K562 (cell line): ENCODE measurements at regions not wholly inside any gene's neighbourhood (a gene's known extent, or its start where the extent isn't known, plus 50 kb on each side); places are given as distances from the start of the nearest gene placed in this dataset.

ENCODE experiments used
- ATAC-seq: fragments of 200-7000 bp; cut with Tn5 transposase; 3 replicates; pipeline ENCODE4 v1.9.1; 2020; ENCODE audit warnings: moderate library complexity
- BruUV-seq: library from RNA; stranded (reverse); fragments of 400-500 nt; replicated peaks from 2 replicates; lab custom pipeline; 2021; lab: Mats Ljungman, UMichigan
- CTCF ChIA-PET: fragments of 300-600 bp; formaldehyde crosslinking; extraction: SDS; loops from one replicate; lab custom pipeline; 2021; ENCODE audit warnings: low intra/inter-chr PET ratio; lab: Yijun Ruan, JAX
- POLR2A ChIA-PET: fragments of 300-600, 350-650 bp; sonication (Branson Sonifier 250); formaldehyde crosslinking; extraction: SDS; loops from one replicate; lab custom pipeline; 2021; ENCODE audit warnings: antibody characterized with exemption, inconsistent platforms; lab: Yijun Ruan, JAX
- DNase-seq, 4 experiments: peaks; one replicate each; pipeline versions ENCODE4 v3.0.0 to v3.0.0-alpha.2; 2011 to 2018; ENCODE audit warnings: low spot score in 3 of 4, mixed read lengths in 3 of 4; ENCODE audit errors: extremely low read depth in 1 of 4
- FAIRE-seq: peaks from 2 replicates; lab custom pipeline; 2011; peaks lifted over from hg19 to GRCh38; lab: Jason Lieb, UNC
- H2AFZ ChIP-seq: 2 replicates; pipeline ENCODE4 v1.6.0; 2011; ENCODE audit warnings: low read depth, low read length, control low read depth, inconsistent platforms
- H3K27ac ChIP-seq: fragments of 200-600 bp; 3 replicates; pipeline ENCODE4 v1.8.0; 2011; ENCODE audit warnings: low read depth, mild to moderate bottlenecking, control low read depth, inconsistent platforms, low read length, moderate library complexity, mixed read lengths; ENCODE audit errors: extremely low read depth
- H3K27me3 ChIP-seq, 2 experiments: fragments of 300-600 bp in 1 of 2; 2 replicates in 1 of 2; 3 replicates in 1 of 2; pipeline versions ENCODE4 v1.6.0 to v1.8.0; 2011; ENCODE audit warnings: inconsistent platforms in 2 of 2, low read length in 2 of 2, mild to moderate bottlenecking in 1 of 2, mixed read lengths in 1 of 2, moderate library complexity in 1 of 2; ENCODE audit not compliant: control insufficient read depth in 2 of 2, insufficient read depth in 2 of 2
- H3K36me3 ChIP-seq: fragments of 300-600 bp; 3 replicates; pipeline ENCODE4 v1.8.0; 2011; ENCODE audit warnings: mild to moderate bottlenecking, low read length, inconsistent platforms; ENCODE audit not compliant: control insufficient read depth, insufficient read depth
- H3K4me1 ChIP-seq, 2 experiments: fragments of 200-600 bp in 1 of 2; replicated peaks in 1 of 2; 2 replicates in 1 of 2; 3 replicates in 1 of 2; pipeline versions ENCODE4 v1.5.1 to v1.8.0; 2011; ENCODE audit warnings: inconsistent platforms in 2 of 2, low read length in 2 of 2, mild to moderate bottlenecking in 1 of 2, mixed read lengths in 1 of 2, moderate library complexity in 1 of 2; ENCODE audit not compliant: control insufficient read depth in 2 of 2, insufficient read depth in 2 of 2
- H3K4me2 ChIP-seq: 2 replicates; pipeline ENCODE4 v1.6.1; 2011; ENCODE audit warnings: low read length, control low read depth, inconsistent platforms, mixed read lengths; ENCODE audit not compliant: insufficient read depth
- H3K4me3 ChIP-seq: fragments of 200-600 bp; sonication (generic), shearing (Covaris generic); 2 replicates; pipeline ENCODE4 v1.5.1; 2016; ENCODE audit warnings: control low read depth, inconsistent platforms
- H3K79me2 ChIP-seq: fragments of 200-600 bp; 3 replicates; pipeline ENCODE4 v1.8.0; 2011; ENCODE audit warnings: low read length, inconsistent platforms; ENCODE audit not compliant: control insufficient read depth, insufficient read depth
- H3K9ac ChIP-seq, 2 experiments: 2 replicates each; pipeline versions ENCODE4 v1.6.0 to v1.6.1; 2011; ENCODE audit warnings: low read depth in 2 of 2, low read length in 2 of 2, control low read depth in 1 of 2, inconsistent platforms in 1 of 2, mild to moderate bottlenecking in 1 of 2, mixed read lengths in 1 of 2; ENCODE audit not compliant: insufficient read depth in 1 of 2
- H3K9me1 ChIP-seq: one replicate; pipeline ENCODE4 v1.6.0; 2011; ENCODE audit warnings: inconsistent platforms, mild to moderate bottlenecking, low read length, moderate library complexity; ENCODE audit not compliant: control insufficient read depth, insufficient read depth
- H3K9me3 ChIP-seq: replicated peaks from 2 replicates; pipeline ENCODE4 v1.5.1; 2011; ENCODE audit warnings: low read depth, low read length, inconsistent platforms; ENCODE audit not compliant: control insufficient read depth, insufficient read depth
- H4K20me1 ChIP-seq: replicated peaks from 2 replicates; pipeline ENCODE4 v1.6.1; 2011; ENCODE audit warnings: low read length, inconsistent platforms, mixed read lengths; ENCODE audit not compliant: control insufficient read depth, insufficient read depth
- CEBPB ChIP-seq: fragments of 450-650 bp; IDR thresholded peaks from 2 replicates; pipeline ENCODE4 v1.6.1; 2016; ENCODE audit warnings: missing genetic modification characterization, missing compliant biosample characterization
- CEBPG ChIP-seq, 3 experiments: fragments of 200-800 bp in 1 of 3; sonication (Bioruptor generic) in 1 of 3; sonication (generic) in 1 of 3; formaldehyde crosslinking in 1 of 3; IDR thresholded peaks in 2 of 3; conservative IDR thresholded peaks in 1 of 3; 2 replicates each; pipeline versions ENCODE4 v1.6.1 to v1.8.0; 2016 to 2022; ENCODE audit warnings: missing compliant biosample characterization in 2 of 3, missing genetic modification characterization in 2 of 3, mild to moderate bottlenecking in 1 of 3, missing genetic modification reagents in 1 of 3
- HOXB6 ChIP-seq: fragments of 250-450 bp; sonication (Bioruptor Pico); IDR thresholded peaks from 2 replicates; pipeline ENCODE4 v1.5.1; 2022; ENCODE audit warnings: mild to moderate bottlenecking, borderline replicate concordance
- MEF2D ChIP-seq: conservative IDR thresholded peaks from 2 replicates; pipeline ENCODE4 v1.6.1; 2016; ENCODE audit warnings: low read depth, missing genetic modification characterization, missing compliant biosample characterization
- ZSCAN32 ChIP-seq: fragments of 450-650 bp; formaldehyde crosslinking; IDR thresholded peaks from 2 replicates; pipeline ENCODE4 v1.4.0; 2020; ENCODE audit warnings: mild to moderate bottlenecking, moderate library complexity
- WGBS: fragments of 100-300 bp; shearing (Covaris generic); methylation state at CpG from one replicate; pipeline ENCODE4 v1.1.6; 2016; ENCODE audit warnings: low coverage, mixed read lengths; ENCODE audit not compliant: insufficient coverage; ENCODE audit errors: missing lambda C conversion rate; 5-methylcytosine and 5-hydroxymethylcytosine counted together
- in situ Hi-C: fragments of 300-500 bp; cut with MboI; formaldehyde crosslinking; loops from 4 replicates; pipeline ENCODE4 v1.15.0; 2018; ENCODE audit warnings: inconsistent platforms, mixed read lengths
- intact Hi-C: fragments of 100-400 bp; cut with micrococcal nuclease; formaldehyde crosslinking; loops from 2 replicates; pipeline ENCODE4 v1.14.2; 2022
- TF ChIP-seq, protein P1 (sequence below), 2 experiments: fragments of 450-650 bp in 1 of 2; sonication (generic) in 1 of 2; formaldehyde crosslinking in 1 of 2; IDR thresholded peaks in 1 of 2; conservative IDR thresholded peaks in 1 of 2; 2 replicates each; pipeline versions ENCODE4 v1.6.1 to v1.8.1; 2016 to 2023; ENCODE audit warnings: mild to moderate bottlenecking in 2 of 2, moderate library complexity in 2 of 2, inconsistent platforms in 1 of 2, missing genetic modification reagents in 1 of 2
- TF ChIP-seq, protein P2 (sequence below): fragments of 450-650 bp; formaldehyde crosslinking; IDR thresholded peaks from 2 replicates; pipeline ENCODE4 v1.4.0; 2022; ENCODE audit warnings: mild to moderate bottlenecking, moderate library complexity
- TF ChIP-seq, protein P3 (sequence below): fragments of 450-650 bp; IDR thresholded peaks from 2 replicates; pipeline ENCODE4 v1.6.1; 2016; ENCODE audit warnings: missing biosample characterization, missing genetic modification characterization
- TF ChIP-seq, protein P4 (sequence below): sonication (generic); formaldehyde crosslinking; IDR thresholded peaks from 2 replicates; pipeline ENCODE4 v1.8.1; 2022; ENCODE audit warnings: missing genetic modification reagents
- TF ChIP-seq, protein P5 (sequence below): fragments of 450-650 bp; formaldehyde crosslinking; IDR thresholded peaks from 2 replicates; pipeline ENCODE4 v1.4.0; 2020; ENCODE audit warnings: mild to moderate bottlenecking, moderate library complexity
- TF ChIP-seq, protein P6 (sequence below): fragments of 250-450 bp; sonication (Bioruptor Pico); IDR thresholded peaks from 2 replicates; pipeline ENCODE4 v1.5.0; 2022; ENCODE audit warnings: mild to moderate bottlenecking

DNA sequence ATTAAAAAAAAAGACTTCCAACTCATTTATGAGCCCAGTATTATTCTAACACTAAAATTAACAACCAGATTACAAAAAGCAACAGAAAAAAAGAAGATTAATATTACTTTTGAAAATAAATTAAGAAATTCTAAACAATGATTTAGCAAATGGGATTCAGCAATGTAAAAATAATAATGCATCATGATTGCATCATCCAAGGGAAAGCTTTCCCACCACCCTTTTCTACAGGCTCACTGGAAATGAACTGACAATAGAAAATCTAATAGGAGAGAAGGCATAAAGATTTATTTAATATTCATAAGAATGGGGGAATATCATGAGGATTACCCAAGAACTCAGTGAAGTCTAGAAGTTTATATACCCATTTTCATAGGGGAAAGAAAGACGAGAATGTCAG is 1671.9 kb downstream of the NCAM2 start:
- no TSS peak for BruUV-seq
- no peak overlapping the region for H3K9ac ChIP-seq
- no peak overlapping the region for H3K27ac ChIP-seq
- no peaks in the 10 kb centered on the region for H3K27me3 ChIP-seq
- CTCF ChIA-PET, result no interaction called here
- H4K20me1 ChIP-seq, result no peaks in the 10 kb centered on the region
- no peaks in the 10 kb centered on the region for H3K36me3 ChIP-seq
- no peak overlapping the region for H3K4me3 ChIP-seq
- no peak for ATAC-seq
- TF ChIP-seq, protein P1, sequence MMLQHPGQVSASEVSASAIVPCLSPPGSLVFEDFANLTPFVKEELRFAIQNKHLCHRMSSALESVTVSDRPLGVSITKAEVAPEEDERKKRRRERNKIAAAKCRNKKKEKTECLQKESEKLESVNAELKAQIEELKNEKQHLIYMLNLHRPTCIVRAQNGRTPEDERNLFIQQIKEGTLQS (IDR thresholded peaks at IDR 0.05), result peak; percentile 32
- TF ChIP-seq, protein P1 (CRISPR knock-in tag; conservative IDR thresholded peaks at IDR 0.05), result no peak
- TF ChIP-seq, protein P2, sequence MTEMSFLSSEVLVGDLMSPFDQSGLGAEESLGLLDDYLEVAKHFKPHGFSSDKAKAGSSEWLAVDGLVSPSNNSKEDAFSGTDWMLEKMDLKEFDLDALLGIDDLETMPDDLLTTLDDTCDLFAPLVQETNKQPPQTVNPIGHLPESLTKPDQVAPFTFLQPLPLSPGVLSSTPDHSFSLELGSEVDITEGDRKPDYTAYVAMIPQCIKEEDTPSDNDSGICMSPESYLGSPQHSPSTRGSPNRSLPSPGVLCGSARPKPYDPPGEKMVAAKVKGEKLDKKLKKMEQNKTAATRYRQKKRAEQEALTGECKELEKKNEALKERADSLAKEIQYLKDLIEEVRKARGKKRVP (CRISPR knock-in tag), result peak; percentile 77
- TF ChIP-seq ZSCAN32 (peak; percentile 52; the same call in 1 of the 2 replicates), HOXB6 (CRISPR knock-in tag) (no peak), MEF2D (tag) (no peak), CEBPB (tag) (0 out of 2 replicates have a peak, but pooled peaks have one; percentile 39), CEBPG (CRISPR knock-in tag; IDR thresholded peaks at IDR 0.05) (no peak), CEBPG (tag; conservative IDR thresholded peaks at IDR 0.05 in 1 of 2, IDR thresholded peaks at IDR 0.05 in 1 of 2) (peak; percentile 55 to 84)
- TF ChIP-seq, protein P3, sequence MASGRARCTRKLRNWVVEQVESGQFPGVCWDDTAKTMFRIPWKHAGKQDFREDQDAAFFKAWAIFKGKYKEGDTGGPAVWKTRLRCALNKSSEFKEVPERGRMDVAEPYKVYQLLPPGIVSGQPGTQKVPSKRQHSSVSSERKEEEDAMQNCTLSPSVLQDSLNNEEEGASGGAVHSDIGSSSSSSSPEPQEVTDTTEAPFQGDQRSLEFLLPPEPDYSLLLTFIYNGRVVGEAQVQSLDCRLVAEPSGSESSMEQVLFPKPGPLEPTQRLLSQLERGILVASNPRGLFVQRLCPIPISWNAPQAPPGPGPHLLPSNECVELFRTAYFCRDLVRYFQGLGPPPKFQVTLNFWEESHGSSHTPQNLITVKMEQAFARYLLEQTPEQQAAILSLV (tag), result 0 out of 2 replicates have a peak, but pooled peaks have one; percentile 30
- TF ChIP-seq, protein P4, sequence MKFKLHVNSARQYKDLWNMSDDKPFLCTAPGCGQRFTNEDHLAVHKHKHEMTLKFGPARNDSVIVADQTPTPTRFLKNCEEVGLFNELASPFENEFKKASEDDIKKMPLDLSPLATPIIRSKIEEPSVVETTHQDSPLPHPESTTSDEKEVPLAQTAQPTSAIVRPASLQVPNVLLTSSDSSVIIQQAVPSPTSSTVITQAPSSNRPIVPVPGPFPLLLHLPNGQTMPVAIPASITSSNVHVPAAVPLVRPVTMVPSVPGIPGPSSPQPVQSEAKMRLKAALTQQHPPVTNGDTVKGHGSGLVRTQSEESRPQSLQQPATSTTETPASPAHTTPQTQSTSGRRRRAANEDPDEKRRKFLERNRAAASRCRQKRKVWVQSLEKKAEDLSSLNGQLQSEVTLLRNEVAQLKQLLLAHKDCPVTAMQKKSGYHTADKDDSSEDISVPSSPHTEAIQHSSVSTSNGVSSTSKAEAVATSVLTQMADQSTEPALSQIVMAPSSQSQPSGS (CRISPR knock-in tag), result no peak
- TF ChIP-seq, protein P5, sequence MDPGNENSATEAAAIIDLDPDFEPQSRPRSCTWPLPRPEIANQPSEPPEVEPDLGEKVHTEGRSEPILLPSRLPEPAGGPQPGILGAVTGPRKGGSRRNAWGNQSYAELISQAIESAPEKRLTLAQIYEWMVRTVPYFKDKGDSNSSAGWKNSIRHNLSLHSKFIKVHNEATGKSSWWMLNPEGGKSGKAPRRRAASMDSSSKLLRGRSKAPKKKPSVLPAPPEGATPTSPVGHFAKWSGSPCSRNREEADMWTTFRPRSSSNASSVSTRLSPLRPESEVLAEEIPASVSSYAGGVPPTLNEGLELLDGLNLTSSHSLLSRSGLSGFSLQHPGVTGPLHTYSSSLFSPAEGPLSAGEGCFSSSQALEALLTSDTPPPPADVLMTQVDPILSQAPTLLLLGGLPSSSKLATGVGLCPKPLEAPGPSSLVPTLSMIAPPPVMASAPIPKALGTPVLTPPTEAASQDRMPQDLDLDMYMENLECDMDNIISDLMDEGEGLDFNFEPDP, result no peak
- TF ChIP-seq, protein P6, sequence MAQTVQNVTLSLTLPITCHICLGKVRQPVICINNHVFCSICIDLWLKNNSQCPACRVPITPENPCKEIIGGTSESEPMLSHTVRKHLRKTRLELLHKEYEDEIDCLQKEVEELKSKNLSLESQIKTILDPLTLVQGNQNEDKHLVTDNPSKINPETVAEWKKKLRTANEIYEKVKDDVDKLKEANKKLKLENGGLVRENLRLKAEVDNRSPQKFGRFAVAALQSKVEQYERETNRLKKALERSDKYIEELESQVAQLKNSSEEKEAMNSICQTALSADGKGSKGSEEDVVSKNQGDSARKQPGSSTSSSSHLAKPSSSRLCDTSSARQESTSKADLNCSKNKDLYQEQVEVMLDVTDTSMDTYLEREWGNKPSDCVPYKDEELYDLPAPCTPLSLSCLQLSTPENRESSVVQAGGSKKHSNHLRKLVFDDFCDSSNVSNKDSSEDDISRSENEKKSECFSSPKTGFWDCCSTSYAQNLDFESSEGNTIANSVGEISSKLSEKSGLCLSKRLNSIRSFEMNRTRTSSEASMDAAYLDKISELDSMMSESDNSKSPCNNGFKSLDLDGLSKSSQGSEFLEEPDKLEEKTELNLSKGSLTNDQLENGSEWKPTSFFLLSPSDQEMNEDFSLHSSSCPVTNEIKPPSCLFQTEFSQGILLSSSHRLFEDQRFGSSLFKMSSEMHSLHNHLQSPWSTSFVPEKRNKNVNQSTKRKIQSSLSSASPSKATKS (CRISPR knock-in tag), result no peak
- H3K9me1 ChIP-seq, result no peaks in the 10 kb centered on the region
- H3K4me2 ChIP-seq, result no peak overlapping the region
- H3K4me1 ChIP-seq, result no peaks in the 10 kb centered on the region
- WGBS, result 0% methylated on average over 1 of the region's 1 CpG
- in situ Hi-C loops, result no loop called here
- POLR2A ChIA-PET, result no interaction called here
- DNase-seq, result no peak
- H2AFZ ChIP-seq, result no peak overlapping the region
- no peak for FAIRE-seq
- intact Hi-C loops, result no loop called here
- no peaks in the 10 kb centered on the region for H3K79me2 ChIP-seq
- H3K9me3 ChIP-seq, result no peaks in the 10 kb centered on the region
